ENCODE measurements at regions not wholly inside any gene's neighbourhood (a gene's known extent, or its start where the extent isn't known, plus 50 kb on each side); places are given as distances from the start of the nearest gene placed in this dataset.

DNA sequence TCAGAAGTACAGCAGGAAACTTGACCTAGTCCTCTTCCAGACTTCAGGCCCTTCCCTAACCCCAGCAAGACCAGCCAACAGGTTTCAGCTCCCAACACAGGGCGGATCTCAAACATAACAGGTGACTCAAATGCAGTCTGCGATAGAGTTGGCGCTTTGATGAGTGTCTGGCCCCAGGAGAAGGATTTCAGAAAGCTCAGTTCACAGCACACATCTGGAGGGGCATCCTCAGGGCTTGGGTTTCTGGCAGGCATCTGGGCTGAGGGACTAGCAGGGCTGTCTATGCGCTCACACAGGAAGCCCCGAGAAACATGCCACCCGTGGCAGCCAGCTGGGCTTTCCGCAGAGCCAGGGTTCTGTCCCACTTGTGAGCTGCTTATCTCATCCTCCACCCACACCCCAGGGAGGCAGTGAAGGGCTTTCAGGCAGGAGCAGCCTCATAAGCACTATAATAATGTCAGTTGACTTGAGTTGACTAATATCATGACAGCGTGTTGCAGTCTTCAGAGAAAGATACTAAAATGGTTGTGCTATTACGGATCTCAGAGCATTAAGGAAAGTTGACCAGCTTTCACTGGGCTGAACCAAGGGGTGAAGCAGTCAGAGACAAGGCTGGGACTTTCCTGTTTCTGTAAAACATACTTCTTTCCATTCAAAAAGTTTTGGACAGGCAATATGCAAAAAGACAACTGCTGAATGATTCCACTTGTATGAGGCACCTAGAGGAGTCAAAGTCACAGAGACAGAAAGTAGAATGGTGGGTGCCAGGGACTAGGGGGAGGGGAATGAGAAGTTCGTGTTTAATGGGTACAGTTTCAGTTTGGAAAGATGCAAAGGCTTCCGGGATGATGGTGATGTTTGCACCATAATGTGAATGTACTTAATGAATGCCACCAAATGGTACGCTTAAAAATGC, 233.0 kb upstream of the IRF2BP2 start:
- Histone ChIP-seq H3K4me3 (ENCODE audit: insufficient read depth, low read depth, low read length) (no peak overlapping the region), H3K4me1 (ENCODE audit: insufficient read depth, low read length) (peaks cover 13% of the 10 kb centered on the region), H4K20me1 (ENCODE audit: insufficient read depth, low read length) (no peaks in the 10 kb centered on the region), H3K36me3 (ENCODE audit: insufficient read depth, low read length) (no peaks in the 10 kb centered on the region), H3K27me3 (ENCODE audit: insufficient read depth, low read length) (no peaks in the 10 kb centered on the region), H3K27ac (ENCODE audit: low read depth, low read length) (no peak overlapping the region), H3K4me2 (ENCODE audit: low read length) (no peak overlapping the region), H3K9me3 (ENCODE audit: insufficient read depth, low read depth, low read length) (no peaks in the 10 kb centered on the region), H3K79me2 (ENCODE audit: insufficient read depth, low read length) (no peaks in the 10 kb centered on the region), H2AFZ (ENCODE audit: low read depth, low read length) (peak overlapping the region; percentile 14), H3K9ac (ENCODE audit: low read length) (no peak overlapping the region)
- DNase-seq (ENCODE audit: low read depth) (peak; percentile 32), FAIRE-seq (no peak)
- peak overlapping the region; percentile 20 for H3K27ac Mint-ChIP-seq (ENCODE audit: unreplicated experiment)
- no peaks in the 10 kb centered on the region for H3K27me3 Mint-ChIP-seq (ENCODE audit: low read depth, unreplicated experiment)
- H3K4me1 Mint-ChIP-seq (ENCODE audit: low read depth, unreplicated experiment) = peaks cover 45% of the 10 kb centered on the region
- peaks cover 5% of the 10 kb centered on the region for H3K9me3 Mint-ChIP-seq (ENCODE audit: unreplicated experiment)
- TF ChIP-seq EZH2 (IDR thresholded peaks at IDR 0.05; ENCODE audit: insufficient read depth, low read length) = no peak
- TF ChIP-seq, protein P1, sequence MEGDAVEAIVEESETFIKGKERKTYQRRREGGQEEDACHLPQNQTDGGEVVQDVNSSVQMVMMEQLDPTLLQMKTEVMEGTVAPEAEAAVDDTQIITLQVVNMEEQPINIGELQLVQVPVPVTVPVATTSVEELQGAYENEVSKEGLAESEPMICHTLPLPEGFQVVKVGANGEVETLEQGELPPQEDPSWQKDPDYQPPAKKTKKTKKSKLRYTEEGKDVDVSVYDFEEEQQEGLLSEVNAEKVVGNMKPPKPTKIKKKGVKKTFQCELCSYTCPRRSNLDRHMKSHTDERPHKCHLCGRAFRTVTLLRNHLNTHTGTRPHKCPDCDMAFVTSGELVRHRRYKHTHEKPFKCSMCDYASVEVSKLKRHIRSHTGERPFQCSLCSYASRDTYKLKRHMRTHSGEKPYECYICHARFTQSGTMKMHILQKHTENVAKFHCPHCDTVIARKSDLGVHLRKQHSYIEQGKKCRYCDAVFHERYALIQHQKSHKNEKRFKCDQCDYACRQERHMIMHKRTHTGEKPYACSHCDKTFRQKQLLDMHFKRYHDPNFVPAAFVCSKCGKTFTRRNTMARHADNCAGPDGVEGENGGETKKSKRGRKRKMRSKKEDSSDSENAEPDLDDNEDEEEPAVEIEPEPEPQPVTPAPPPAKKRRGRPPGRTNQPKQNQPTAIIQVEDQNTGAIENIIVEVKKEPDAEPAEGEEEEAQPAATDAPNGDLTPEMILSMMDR (IDR thresholded peaks at IDR 0.05; ENCODE audit: insufficient read depth, low read depth, low read length) = no peak
- H3K4me3 Mint-ChIP-seq (ENCODE audit: unreplicated experiment) = no peak overlapping the region
- no peaks in the 10 kb centered on the region for H3K36me3 Mint-ChIP-seq (ENCODE audit: low read depth, unreplicated experiment)

DNA sequence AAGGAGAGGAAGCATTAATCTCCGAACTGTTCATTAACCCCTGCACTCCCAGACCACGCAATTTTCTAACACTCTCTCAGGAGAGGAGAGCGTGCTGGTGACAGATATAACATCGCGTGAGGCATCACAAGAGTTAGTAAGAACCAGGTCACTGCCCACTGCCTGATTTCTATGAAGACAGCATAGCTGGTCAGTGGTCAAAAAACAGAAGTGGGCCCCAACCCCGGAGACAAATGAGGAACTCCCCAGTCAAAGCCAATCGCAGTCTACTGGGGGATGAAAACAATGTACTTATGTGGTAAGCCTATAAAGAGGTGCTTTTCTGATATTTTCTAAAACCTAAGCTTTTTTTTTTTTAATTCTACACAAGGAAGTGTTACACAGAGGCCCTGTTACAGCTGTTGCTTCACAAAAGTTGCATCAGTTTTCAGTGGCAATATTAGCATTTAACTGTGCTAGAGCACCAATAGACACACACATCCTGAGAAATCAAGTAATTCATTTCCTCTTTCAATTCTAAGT, 231.8 kb upstream of the IRF2BP2 start:
- Histone ChIP-seq H3K36me3 (ENCODE audit: insufficient read depth, low read length) (no peaks in the 10 kb centered on the region), H3K27me3 (ENCODE audit: insufficient read depth, low read length) (no peaks in the 10 kb centered on the region), H3K79me2 (ENCODE audit: insufficient read depth, low read length) (no peaks in the 10 kb centered on the region), H3K27ac (ENCODE audit: low read depth, low read length) (no peak overlapping the region), H3K9me3 (ENCODE audit: insufficient read depth, low read depth, low read length) (no peaks in the 10 kb centered on the region), H3K4me2 (ENCODE audit: low read length) (no peak overlapping the region), H3K4me1 (ENCODE audit: insufficient read depth, low read length) (peaks cover 13% of the 10 kb centered on the region), H4K20me1 (ENCODE audit: insufficient read depth, low read length) (no peaks in the 10 kb centered on the region), H2AFZ (ENCODE audit: low read depth, low read length) (no peak overlapping the region), H3K9ac (ENCODE audit: low read length) (no peak overlapping the region), H3K4me3 (ENCODE audit: insufficient read depth, low read depth, low read length) (no peak overlapping the region)
- peak overlapping the region; percentile 69 for H3K27ac Mint-ChIP-seq (ENCODE audit: unreplicated experiment)
- H3K27me3 Mint-ChIP-seq (ENCODE audit: low read depth, unreplicated experiment) = no peaks in the 10 kb centered on the region
- H3K36me3 Mint-ChIP-seq (ENCODE audit: low read depth, unreplicated experiment) = no peaks in the 10 kb centered on the region
- H3K9me3 Mint-ChIP-seq (ENCODE audit: unreplicated experiment) = peaks cover 5% of the 10 kb centered on the region
- no peak overlapping the region for H3K4me3 Mint-ChIP-seq (ENCODE audit: unreplicated experiment)
- DNase-seq (ENCODE audit: low read depth) (no peak), FAIRE-seq (no peak)
- no peak for TF ChIP-seq EZH2 (IDR thresholded peaks at IDR 0.05; ENCODE audit: insufficient read depth, low read length)
- TF ChIP-seq, protein P1 (IDR thresholded peaks at IDR 0.05; ENCODE audit: insufficient read depth, low read depth, low read length) = no peak
- H3K4me1 Mint-ChIP-seq (ENCODE audit: low read depth, unreplicated experiment) = peaks cover 45% of the 10 kb centered on the region

DNA sequence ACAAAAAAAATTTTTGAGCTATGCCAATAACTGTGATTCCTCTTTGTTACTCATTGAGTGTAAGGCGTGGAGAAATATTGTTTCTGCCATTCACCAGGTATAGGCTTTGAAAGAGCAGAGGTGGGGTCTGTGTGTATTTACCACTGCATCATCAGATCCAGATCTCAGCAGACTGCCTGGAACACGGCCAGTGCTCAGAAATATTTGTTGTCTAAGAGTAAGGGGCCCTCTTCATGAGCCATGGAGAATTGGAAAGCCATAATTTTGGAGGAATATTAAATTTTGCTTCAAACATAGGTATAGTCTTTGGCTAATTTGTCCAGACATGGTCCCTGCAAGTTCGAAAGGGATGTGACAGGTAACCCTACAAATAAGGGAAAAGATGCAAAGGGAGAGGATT, 231.3 kb upstream of the IRF2BP2 start:
- no peaks in the 10 kb centered on the region for H3K9me3 ChIP-seq (ENCODE audit: insufficient read depth, low read depth, low read length)
- DNase-seq (ENCODE audit: low read depth) (no peak), FAIRE-seq (no peak)
- no peak overlapping the region for H3K4me2 ChIP-seq (ENCODE audit: low read length)
- no peaks in the 10 kb centered on the region for H4K20me1 ChIP-seq (ENCODE audit: insufficient read depth, low read length)
- Mint-ChIP-seq H3K9me3 (ENCODE audit: unreplicated experiment) (peaks cover 4% of the 10 kb centered on the region), H3K4me3 (ENCODE audit: unreplicated experiment) (no peak overlapping the region), H3K27ac (ENCODE audit: unreplicated experiment) (peak overlapping the region; percentile 69), H3K4me1 (ENCODE audit: low read depth, unreplicated experiment) (peaks cover 45% of the 10 kb centered on the region), H3K27me3 (ENCODE audit: low read depth, unreplicated experiment) (no peaks in the 10 kb centered on the region), H3K36me3 (ENCODE audit: low read depth, unreplicated experiment) (no peaks in the 10 kb centered on the region)
- H3K27me3 ChIP-seq (ENCODE audit: insufficient read depth, low read length) = no peaks in the 10 kb centered on the region
- no peak overlapping the region for H3K4me3 ChIP-seq (ENCODE audit: insufficient read depth, low read depth, low read length)
- no peaks in the 10 kb centered on the region for H3K79me2 ChIP-seq (ENCODE audit: insufficient read depth, low read length)
- TF ChIP-seq, protein P1 (IDR thresholded peaks at IDR 0.05; ENCODE audit: insufficient read depth, low read depth, low read length) = no peak
- TF ChIP-seq EZH2 (IDR thresholded peaks at IDR 0.05; ENCODE audit: insufficient read depth, low read length) = no peak
- H2AFZ ChIP-seq (ENCODE audit: low read depth, low read length) = no peak overlapping the region
- H3K4me1 ChIP-seq (ENCODE audit: insufficient read depth, low read length) = peaks cover 13% of the 10 kb centered on the region
- H3K27ac ChIP-seq (ENCODE audit: low read depth, low read length) = no peak overlapping the region
- H3K36me3 ChIP-seq (ENCODE audit: insufficient read depth, low read length) = no peaks in the 10 kb centered on the region
- H3K9ac ChIP-seq (ENCODE audit: low read length) = no peak overlapping the region

Measured in astrocyte (in vitro differentiated cells and primary cell).